Lower leg skin (tissue), 3 donors: ENCODE measurements at regions not wholly inside any gene's neighbourhood (a gene's known extent, or its start where the extent isn't known, plus 50 kb on each side); places are given as distances from the start of the nearest gene placed in this dataset.

Experiments
- POLR2A ChIP-seq, 2 donors: fragments of 450-650 bp; IDR thresholded peaks; one replicate each; pipeline ENCODE4 v1.6.1; 2016 to 2017; ENCODE audit warnings: antibody characterized with exemption in 2 of 2, mild to moderate bottlenecking in 1 of 2, moderate library complexity in 1 of 2
- TF ChIP-seq, protein P1 (sequence below), 3 donors: fragments of 450-650 bp; IDR thresholded peaks; one replicate each; pipeline ENCODE4 v1.5.1; 2016; ENCODE audit warnings: antibody characterized with exemption in 3 of 3, mild to moderate bottlenecking in 3 of 3, moderate library complexity in 2 of 3

- TF ChIP-seq, protein P1, sequence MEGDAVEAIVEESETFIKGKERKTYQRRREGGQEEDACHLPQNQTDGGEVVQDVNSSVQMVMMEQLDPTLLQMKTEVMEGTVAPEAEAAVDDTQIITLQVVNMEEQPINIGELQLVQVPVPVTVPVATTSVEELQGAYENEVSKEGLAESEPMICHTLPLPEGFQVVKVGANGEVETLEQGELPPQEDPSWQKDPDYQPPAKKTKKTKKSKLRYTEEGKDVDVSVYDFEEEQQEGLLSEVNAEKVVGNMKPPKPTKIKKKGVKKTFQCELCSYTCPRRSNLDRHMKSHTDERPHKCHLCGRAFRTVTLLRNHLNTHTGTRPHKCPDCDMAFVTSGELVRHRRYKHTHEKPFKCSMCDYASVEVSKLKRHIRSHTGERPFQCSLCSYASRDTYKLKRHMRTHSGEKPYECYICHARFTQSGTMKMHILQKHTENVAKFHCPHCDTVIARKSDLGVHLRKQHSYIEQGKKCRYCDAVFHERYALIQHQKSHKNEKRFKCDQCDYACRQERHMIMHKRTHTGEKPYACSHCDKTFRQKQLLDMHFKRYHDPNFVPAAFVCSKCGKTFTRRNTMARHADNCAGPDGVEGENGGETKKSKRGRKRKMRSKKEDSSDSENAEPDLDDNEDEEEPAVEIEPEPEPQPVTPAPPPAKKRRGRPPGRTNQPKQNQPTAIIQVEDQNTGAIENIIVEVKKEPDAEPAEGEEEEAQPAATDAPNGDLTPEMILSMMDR (IDR thresholded peaks at IDR 0.05): no peak
- TF ChIP-seq POLR2A (IDR thresholded peaks at IDR 0.05): no peak
Observed at GRCh38 chr17:22171631-22172030, 479.3 kb downstream of the KCNJ18 start.
